GM23338 (cell line): ENCODE measurements at regions not wholly inside any gene's neighbourhood (a gene's known extent, or its start where the extent isn't known, plus 50 kb on each side); places are given as distances from the start of the nearest gene placed in this dataset.

Experiments used
- ATAC-seq: fragments of 200-7000 bp; cut with Tn5 transposase; 3 replicates; pipeline ENCODE4 v1.9.1; 2020
- DNase-seq: peaks from one replicate; pipeline ENCODE4 v3.0.0-alpha.2; 2015; ENCODE audit warnings: low spot score
- H2AFZ ChIP-seq: fragments of 200-600 bp; sonication (generic); 2 replicates; pipeline ENCODE4 v1.8.0; 2016; ENCODE audit warnings: antibody characterized with exemption, mild to moderate bottlenecking, moderate library complexity
- H3F3A ChIP-seq: fragments of 200-600 bp; sonication (generic); replicated peaks from 2 replicates; pipeline ENCODE4 v1.8.0; 2017; ENCODE audit warnings: antibody characterized with exemption, mixed run types, low read depth
- H3K27ac ChIP-seq: fragments of 200-600 bp; sonication (generic); 2 replicates; pipeline ENCODE4 v1.6.1; 2016; ENCODE audit warnings: low read depth
- H3K27me3 ChIP-seq: fragments of 200-600 bp; sonication (generic); 2 replicates; pipeline ENCODE4 v1.8.0; 2016; ENCODE audit warnings: mild to moderate bottlenecking, mixed run types, moderate library complexity; ENCODE audit not compliant: insufficient read depth
- H3K36me3 ChIP-seq: fragments of 200-600 bp; sonication (generic); 2 replicates; pipeline ENCODE4 v1.8.0; 2016; ENCODE audit warnings: mild to moderate bottlenecking; ENCODE audit not compliant: insufficient read depth
- H3K4me1 ChIP-seq: fragments of 200-600 bp; sonication (generic); 2 replicates; pipeline ENCODE4 v1.8.0; 2016; ENCODE audit warnings: mild to moderate bottlenecking, moderate library complexity; ENCODE audit not compliant: insufficient read depth
- H3K4me2 ChIP-seq: fragments of 200-600 bp; sonication (generic); 2 replicates; pipeline ENCODE4 v1.7.1; 2017; ENCODE audit warnings: mixed run types
- H3K4me3 ChIP-seq: fragments of 200-600 bp; sonication (generic); 2 replicates; pipeline ENCODE4 v1.6.1; 2016; ENCODE audit warnings: mixed run types
- H3K79me2 ChIP-seq: fragments of 200-600 bp; sonication (generic); replicated peaks from 2 replicates; pipeline ENCODE4 v1.8.0; 2017; ENCODE audit warnings: mild to moderate bottlenecking; ENCODE audit not compliant: insufficient read depth
- H3K9me2 ChIP-seq: fragments of 200-600 bp; sonication (generic); 2 replicates; pipeline ENCODE4 v1.8.0; 2017; ENCODE audit not compliant: insufficient read depth
- H4K20me1 ChIP-seq: fragments of 200-600 bp; sonication (generic); replicated peaks from 2 replicates; pipeline ENCODE4 v1.8.0; 2017; ENCODE audit warnings: mild to moderate bottlenecking; ENCODE audit not compliant: insufficient read depth
- H3K27ac Mint-ChIP-seq: 2 replicates; pipeline ENCODE4 v1.8.0; 2020; ENCODE audit warnings: inconsistent platforms, mild to moderate bottlenecking, moderate library complexity, mixed read lengths
- H3K27me3 Mint-ChIP-seq: 3 replicates; pipeline ENCODE4 v1.8.0; 2022; ENCODE audit warnings: low read depth, mild to moderate bottlenecking, moderate library complexity, mixed read lengths, inconsistent platforms; ENCODE audit not compliant: insufficient read depth, poor library complexity
- H3K36me3 Mint-ChIP-seq: 3 replicates; pipeline ENCODE4 v1.8.0; 2021; ENCODE audit warnings: low read depth, mild to moderate bottlenecking, inconsistent platforms, moderate library complexity, mixed read lengths
- H3K4me1 Mint-ChIP-seq: 3 replicates; pipeline ENCODE4 v1.8.0; 2020; ENCODE audit warnings: mild to moderate bottlenecking, inconsistent platforms, mixed read lengths
- H3K4me3 Mint-ChIP-seq: 3 replicates; pipeline ENCODE4 v1.8.0; 2021; ENCODE audit warnings: moderate library complexity, mild to moderate bottlenecking, inconsistent platforms, mixed read lengths
- H3K9me3 Mint-ChIP-seq: 3 replicates; pipeline ENCODE4 v1.8.0; 2020; ENCODE audit warnings: moderate library complexity, mild to moderate bottlenecking, inconsistent platforms, mixed read lengths
- CREB1 ChIP-seq: fragments of 250-450 bp; sonication (Bioruptor Pico); IDR thresholded peaks from 2 replicates; pipeline ENCODE4 v1.5.0; 2020; ENCODE audit warnings: low read depth, mild to moderate bottlenecking, moderate library complexity
- CTCF ChIP-seq, 2 experiments: fragments of 200-600 bp in 1 of 2; sonication (generic) in 1 of 2; conservative IDR thresholded peaks; 2 replicates each; pipeline versions ENCODE4 v1.5.1 to v1.6.1; 2016 to 2017; ENCODE audit warnings: antibody characterized with exemption in 2 of 2, low read depth in 2 of 2, mild to moderate bottlenecking in 2 of 2, moderate library complexity in 1 of 2
- EZH2 ChIP-seq: fragments of 200-600 bp; sonication (generic); IDR thresholded peaks from one replicate; pipeline ENCODE4 v1.8.0; 2017; ENCODE audit warnings: antibody characterized with exemption, mild to moderate bottlenecking, low read depth; ENCODE audit not compliant: unreplicated experiment
- NANOG ChIP-seq: IDR thresholded peaks from 2 replicates; pipeline ENCODE4 v1.6.1; 2016; ENCODE audit warnings: antibody characterized with exemption, borderline replicate concordance
- POLR2AphosphoS5 ChIP-seq: IDR thresholded peaks from 2 replicates; pipeline ENCODE4 v1.6.1; 2016; ENCODE audit warnings: antibody characterized with exemption, low read depth
- REST ChIP-seq: IDR thresholded peaks from one replicate; pipeline ENCODE4 v1.6.1; 2018; ENCODE audit warnings: antibody characterized with exemption; ENCODE audit not compliant: unreplicated experiment
- STAT1 ChIP-seq: IDR thresholded peaks from one replicate; pipeline ENCODE4 v1.6.1; 2016; ENCODE audit warnings: antibody characterized with exemption; ENCODE audit not compliant: unreplicated experiment
- ZNF331 ChIP-seq: fragments of 250-450 bp; sonication (Bioruptor Pico); IDR thresholded peaks from 2 replicates; pipeline ENCODE4 v1.5.0; 2020; ENCODE audit warnings: low read depth, mild to moderate bottlenecking, moderate library complexity
- ZNF462 ChIP-seq: fragments of 250-450 bp; sonication (Bioruptor Pico); IDR thresholded peaks from 2 replicates; pipeline ENCODE4 v1.5.0; 2020; ENCODE audit warnings: mild to moderate bottlenecking, moderate library complexity

- TF ChIP-seq ZNF462: no peak
- TF ChIP-seq STAT1: no peak
- TF ChIP-seq CREB1 (CRISPR knock-in tag): no peak
- no peak for TF ChIP-seq EZH2
- TF ChIP-seq NANOG: no peak
- no peak for TF ChIP-seq CTCF (conservative IDR thresholded peaks at IDR 0.05; ENCODE audit: low read depth in 2 of 2)
- TF ChIP-seq POLR2AphosphoS5: no peak
Observed at GRCh38 chr9:78932849-78933627, 636.1 kb downstream of the PSAT1 start (continued).

- DNase-seq: no peak
- no peak overlapping the region for H3K27ac Mint-ChIP-seq
- Histone ChIP-seq H4K20me1 (no peaks in the 10 kb centered on the region), H3F3A (no peaks in the 10 kb centered on the region), H3K36me3 (no peaks in the 10 kb centered on the region), H2AFZ (no peak overlapping the region), H3K4me3 (no peak overlapping the region), H3K4me2 (no peak overlapping the region), H3K4me1 (no peaks in the 10 kb centered on the region), H3K27ac (no peak overlapping the region), H3K27me3 (no peaks in the 10 kb centered on the region), H3K79me2 (no peaks in the 10 kb centered on the region), H3K9me2 (peaks cover 10% of the 10 kb centered on the region; the same call in 1 of the 2 replicates)
- H3K36me3 Mint-ChIP-seq: no peaks in the 10 kb centered on the region; the same call in 2 of the 3 replicates
- H3K4me1 Mint-ChIP-seq: no peaks in the 10 kb centered on the region
- no peak for TF ChIP-seq REST
- no peak for TF ChIP-seq STAT1
- TF ChIP-seq ZNF331: no peak
- TF ChIP-seq NANOG: no peak
- peaks cover 2% of the 10 kb centered on the region; the same call in 1 of the 3 replicates for H3K9me3 Mint-ChIP-seq
- no peak for ATAC-seq
- no peak overlapping the region for H3K4me3 Mint-ChIP-seq
- H3K27me3 Mint-ChIP-seq: no peaks in the 10 kb centered on the region
Observed at GRCh38 chr9:78934880-78935279, 636.9 kb upstream of the TLE4 start.
